Thymus (tissue), 11 donors: ENCODE measurements at regions not wholly inside any gene's neighbourhood (a gene's known extent, or its start where the extent isn't known, plus 50 kb on each side); places are given as distances from the start of the nearest gene placed in this dataset.
A peak's percentile ranks its signal among the peaks of the same experiment; 100 is the strongest.

ENCODE experiments used
- DNase-seq, 9 donors: peaks; one replicate each; pipeline ENCODE4 v3.0.0-alpha.2; 2013; ENCODE audit warnings: low spot score in 9 of 9, low read depth in 6 of 9, missing footprints in 1 of 9
- H3K27ac ChIP-seq, 2 donors: one replicate each; pipeline ENCODE4 v1.5.1; 2013; ENCODE audit warnings: control low read depth in 1 of 2, low read depth in 1 of 2, low read length in 1 of 2, mild to moderate bottlenecking in 1 of 2, moderate library complexity in 1 of 2
- H3K27me3 ChIP-seq, 2 donors: one replicate each; pipeline ENCODE4 v1.5.1; 2013; ENCODE audit warnings: low read length in 1 of 2; ENCODE audit not compliant: control insufficient read depth in 2 of 2, insufficient read depth in 1 of 2
- H3K36me3 ChIP-seq, 2 donors: one replicate each; pipeline ENCODE4 v1.5.1; 2013; ENCODE audit warnings: low read length in 1 of 2, mild to moderate bottlenecking in 1 of 2, moderate library complexity in 1 of 2; ENCODE audit not compliant: control insufficient read depth in 2 of 2, insufficient read depth in 2 of 2
- H3K4me1 ChIP-seq, 2 donors: one replicate each; pipeline ENCODE4 v1.5.1; 2013; ENCODE audit warnings: low read length in 2 of 2; ENCODE audit not compliant: control insufficient read depth in 2 of 2, insufficient read depth in 2 of 2
- H3K4me3 ChIP-seq, 2 donors: one replicate each; pipeline ENCODE4 v1.5.1; 2013; ENCODE audit warnings: low read length in 2 of 2, control low read depth in 1 of 2, mild to moderate bottlenecking in 1 of 2
- H3K9me3 ChIP-seq, 2 donors: one replicate each; pipeline ENCODE4 v1.5.1; 2013; ENCODE audit warnings: low read length in 1 of 2, mild to moderate bottlenecking in 1 of 2; ENCODE audit not compliant: control insufficient read depth in 2 of 2, insufficient read depth in 1 of 2
- WGBS: extraction: QIAGEN DNeasy Blood & Tissue Kit; methylation state at CpG from one replicate; pipeline ENCODE4 v1.1.7; 2013; 5-methylcytosine and 5-hydroxymethylcytosine counted together
- donor health status: healthy.

DNA sequence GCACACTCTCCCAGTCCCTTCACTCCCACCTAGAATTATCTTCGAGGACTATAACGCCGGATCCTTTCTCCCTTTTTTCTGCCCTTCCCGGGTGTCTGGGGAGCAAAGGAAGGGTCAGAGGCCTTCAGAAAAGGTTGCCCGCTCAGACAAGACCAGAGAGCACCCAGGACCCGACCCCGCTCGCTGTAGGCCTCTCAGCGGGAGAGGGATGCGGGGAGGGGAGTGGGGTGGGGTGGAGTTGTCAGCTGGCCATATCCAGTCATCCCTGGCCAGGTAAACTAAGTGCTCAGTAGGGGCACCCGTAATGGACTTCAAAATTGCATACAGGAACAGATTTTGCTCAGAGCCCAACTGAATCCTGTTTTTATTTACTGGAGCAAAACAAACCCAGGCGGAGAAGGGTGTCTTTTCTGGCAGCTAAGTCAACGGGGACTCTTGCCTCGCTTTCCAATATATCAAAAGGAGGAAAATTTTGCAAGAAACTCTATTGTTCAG lies 65.0 kb downstream of the NOL4 start:
- Histone ChIP-seq H3K4me3 (no peak overlapping the region), H3K27me3 (peaks cover 11 to 20% of the 10 kb centered on the region in 2 donors), H3K9me3 (no peaks in the 10 kb centered on the region), H3K4me1 (no peaks in the 10 kb centered on the region), H3K27ac (no peak overlapping the region), H3K36me3 (no peaks in the 10 kb centered on the region)
- WGBS = 50% methylated on average over 14 of the region's 14 CpGs
- no peak for DNase-seq

DNA sequence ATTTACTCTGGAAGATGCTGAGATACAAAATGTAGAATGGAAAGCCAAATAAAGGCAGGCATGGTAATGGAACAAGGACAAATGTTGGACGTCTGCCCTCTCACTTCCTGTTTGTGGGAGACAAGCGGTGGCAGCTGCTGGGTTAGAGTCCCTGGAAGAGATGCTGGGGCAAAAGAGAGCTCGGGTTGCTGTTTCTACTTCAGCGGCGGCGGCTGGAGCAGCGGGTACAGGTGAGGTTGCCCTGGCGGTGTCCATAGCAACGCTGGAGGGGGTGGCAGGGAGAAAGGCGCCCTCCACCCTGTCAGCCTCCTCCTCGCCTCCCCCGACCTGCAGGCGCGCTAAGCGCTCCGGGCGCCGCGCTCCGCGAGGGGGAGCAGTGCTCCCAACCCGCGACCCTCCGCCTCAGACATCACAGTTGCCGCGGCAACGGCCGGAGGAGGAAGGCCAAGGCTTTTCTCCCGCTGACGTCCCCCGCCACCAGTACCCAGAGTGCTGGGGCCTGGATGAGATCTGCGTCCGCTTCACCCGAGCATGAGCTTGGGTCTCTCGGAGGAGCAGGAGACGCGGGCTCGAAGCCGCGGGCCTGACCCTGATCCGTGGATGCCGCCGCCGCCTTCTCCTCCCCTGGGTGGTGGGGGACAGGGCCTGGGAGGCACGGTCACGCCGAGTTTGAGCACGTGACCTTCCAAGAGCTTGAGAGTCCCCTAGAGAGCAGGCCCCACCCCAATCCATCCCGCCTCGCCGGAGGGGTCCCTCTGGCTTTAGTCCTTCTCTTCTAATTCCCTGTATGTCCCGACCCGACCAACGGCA lies 65.6 kb downstream of the NOL4 start:
- Histone ChIP-seq H3K4me3 (no peak overlapping the region), H3K4me1 (no peaks in the 10 kb centered on the region), H3K27me3 (peaks cover 11 to 20% of the 10 kb centered on the region in 2 donors), H3K9me3 (no peaks in the 10 kb centered on the region), H3K27ac (no peak overlapping the region), H3K36me3 (no peaks in the 10 kb centered on the region)
- 5% methylated on average over 54 of the region's 54 CpGs for WGBS
- peak in 1 of 9 donors; percentile 1 for DNase-seq

DNA sequence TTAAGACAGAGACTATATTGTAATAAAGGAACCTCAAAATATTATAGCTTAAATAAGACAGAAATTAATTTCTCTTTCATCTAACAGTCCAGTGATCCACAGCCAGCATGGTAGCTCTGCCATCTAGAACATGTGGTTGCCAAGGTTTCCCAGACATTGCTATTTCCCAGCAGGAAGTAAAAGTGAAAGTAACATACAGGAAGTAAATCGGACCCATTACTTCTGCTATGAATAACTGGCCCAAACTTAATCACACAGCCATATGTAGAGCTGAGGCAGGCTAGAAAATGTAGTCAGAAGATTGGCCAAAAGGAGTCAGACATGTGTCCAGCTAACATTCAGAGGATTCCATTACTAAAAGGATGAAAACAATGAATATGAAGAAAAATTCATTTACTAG lies 71.0 kb downstream of the NOL4 start:
- H3K4me1 ChIP-seq = no peaks in the 10 kb centered on the region
- H3K27ac ChIP-seq = no peak overlapping the region
- peaks cover under 1 to 6% of the 10 kb centered on the region in 2 donors for H3K27me3 ChIP-seq
- H3K9me3 ChIP-seq = no peaks in the 10 kb centered on the region
- DNase-seq = no peak
- no peaks in the 10 kb centered on the region for H3K36me3 ChIP-seq
- 33% methylated on average over 1 of the region's 1 CpG for WGBS
- H3K4me3 ChIP-seq = no peak overlapping the region

DNA sequence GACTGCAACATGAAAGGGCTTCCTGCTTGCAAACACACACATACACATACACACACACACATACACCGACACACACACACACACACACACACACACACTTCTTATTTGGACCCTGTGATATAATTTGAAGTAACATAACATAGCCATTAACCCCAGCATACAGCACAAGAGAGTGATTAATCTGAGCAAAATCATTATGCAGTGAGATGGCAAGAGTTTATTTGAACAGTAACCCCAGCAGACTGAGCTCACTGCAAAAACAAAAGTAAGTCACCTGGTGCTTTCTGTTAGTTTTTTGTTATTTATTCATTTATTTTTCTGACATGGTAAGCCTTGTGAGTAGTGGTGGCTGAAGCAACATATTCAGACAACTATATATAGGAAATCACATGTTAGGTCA lies 93.7 kb downstream of the NOL4 start:
- Histone ChIP-seq H3K27me3 (no peaks in the 10 kb centered on the region), H3K27ac (no peak overlapping the region), H3K4me1 (no peaks in the 10 kb centered on the region), H3K36me3 (no peaks in the 10 kb centered on the region), H3K4me3 (no peak overlapping the region), H3K9me3 (no peaks in the 10 kb centered on the region)
- no peak for DNase-seq
- WGBS = 86% methylated on average over 1 of the region's 1 CpG

DNA sequence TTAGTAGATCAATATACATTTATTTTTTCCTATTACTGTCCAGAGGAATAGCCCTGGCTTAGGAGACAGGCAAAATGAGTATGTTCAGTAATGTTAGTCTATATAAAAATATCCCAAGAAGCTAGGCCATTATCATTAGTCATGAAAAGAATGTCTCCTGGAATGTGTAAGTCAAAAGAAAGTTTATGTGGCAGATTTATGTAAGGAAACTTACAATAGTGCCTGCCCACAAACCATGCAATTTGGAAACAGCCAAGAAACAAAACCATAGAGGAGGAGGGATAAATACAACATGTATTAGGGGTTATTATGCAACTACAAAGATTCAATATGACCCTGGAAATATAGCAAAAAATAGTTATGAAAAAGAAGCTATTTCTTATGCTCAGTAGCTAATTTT lies 96.3 kb downstream of the NOL4 start:
- Histone ChIP-seq H3K27ac (no peak overlapping the region), H3K4me3 (no peak overlapping the region), H3K36me3 (no peaks in the 10 kb centered on the region), H3K4me1 (no peaks in the 10 kb centered on the region), H3K9me3 (no peaks in the 10 kb centered on the region), H3K27me3 (no peaks in the 10 kb centered on the region)
- DNase-seq = no peak

DNA sequence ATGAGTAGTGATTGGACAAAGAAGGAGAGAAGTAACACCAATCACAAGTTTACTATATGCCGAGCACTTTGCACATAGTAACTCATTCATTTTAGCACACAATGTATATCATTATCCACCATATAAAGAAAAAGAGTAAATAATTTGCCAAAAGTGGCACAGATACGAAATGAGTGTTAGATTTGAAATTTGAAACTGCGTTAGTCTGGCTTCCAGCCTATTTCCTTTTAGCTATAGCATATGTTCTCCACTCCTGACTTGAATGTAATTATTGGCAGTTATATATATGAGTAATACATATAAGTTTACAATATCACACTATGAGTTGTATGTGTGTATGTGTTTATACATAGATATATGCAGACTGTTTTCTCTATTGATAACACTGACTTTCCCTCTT lies 98.6 kb downstream of the NOL4 start:
- Histone ChIP-seq H3K4me1 (no peaks in the 10 kb centered on the region), H3K4me3 (no peak overlapping the region), H3K27ac (no peak overlapping the region), H3K36me3 (no peaks in the 10 kb centered on the region), H3K27me3 (no peaks in the 10 kb centered on the region), H3K9me3 (no peaks in the 10 kb centered on the region)
- no peak for DNase-seq
- 93% methylated on average over 3 of the region's 3 CpGs for WGBS

DNA sequence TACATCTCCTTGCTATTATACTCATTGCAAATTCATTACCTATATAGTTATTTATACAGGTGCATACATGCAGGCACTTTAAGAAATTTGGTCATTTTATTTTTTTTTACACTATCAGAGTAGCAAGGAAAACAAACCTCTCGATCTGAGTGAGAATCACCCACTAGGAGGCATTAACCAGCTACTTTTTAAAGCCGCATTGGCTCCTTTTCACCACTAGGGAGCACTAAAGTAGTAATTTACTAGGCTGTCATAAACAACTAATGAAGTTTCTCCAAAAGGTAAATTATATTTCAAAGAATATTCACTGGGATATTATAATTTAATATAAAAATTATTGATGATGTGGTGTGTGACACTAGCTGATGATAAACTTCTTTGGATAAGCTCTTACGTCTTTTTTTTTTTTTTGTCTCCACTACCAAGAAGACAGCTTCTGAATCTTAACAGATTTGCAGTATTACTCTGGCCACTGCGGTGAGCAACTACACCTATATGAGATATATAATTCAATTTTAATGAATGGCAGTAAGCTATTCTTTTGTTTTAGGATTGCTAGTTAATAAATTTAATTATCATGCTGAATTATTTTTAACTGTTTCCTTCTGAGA lies 101.9 kb downstream of the NOL4 start:
- WGBS = 37% methylated on average over 4 of the region's 4 CpGs
- DNase-seq = peak in 4 of 9 donors; percentile 2 to 37 (median 10)
- Histone ChIP-seq H3K36me3 (no peaks in the 10 kb centered on the region), H3K9me3 (no peaks in the 10 kb centered on the region), H3K27me3 (no peaks in the 10 kb centered on the region), H3K4me3 (no peak overlapping the region), H3K4me1 (no peaks in the 10 kb centered on the region), H3K27ac (no peak overlapping the region)

DNA sequence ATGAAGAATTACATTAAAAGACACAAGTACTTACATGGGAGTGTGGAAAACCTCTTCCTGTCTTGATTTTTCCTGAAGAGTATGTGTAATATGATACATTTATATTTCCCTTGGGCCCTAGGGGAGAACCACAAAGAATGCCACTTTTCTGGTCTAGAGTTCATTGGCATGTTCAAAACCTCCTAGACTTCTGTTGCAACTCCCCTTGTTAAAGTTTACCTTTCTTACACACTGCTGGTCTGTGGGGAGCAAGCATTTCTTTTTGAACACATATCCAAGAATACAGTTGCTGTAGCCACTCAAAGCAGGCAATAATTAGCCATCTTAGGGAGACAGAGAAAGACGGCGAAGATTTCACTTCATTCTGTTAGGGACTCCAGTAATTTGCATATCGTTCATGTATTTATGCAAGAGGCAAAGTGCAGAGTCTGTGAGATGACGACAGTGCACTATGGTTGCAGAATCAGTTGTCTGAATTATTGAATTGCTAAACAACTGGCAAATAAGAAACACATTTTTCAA lies 103.5 kb downstream of the NOL4 start:
- H3K36me3 ChIP-seq = no peaks in the 10 kb centered on the region
- H3K27ac ChIP-seq = no peak overlapping the region
- DNase-seq = no peak
- H3K27me3 ChIP-seq = no peaks in the 10 kb centered on the region
- 62% methylated on average over 4 of the region's 4 CpGs for WGBS
- H3K9me3 ChIP-seq = no peaks in the 10 kb centered on the region
- no peak overlapping the region for H3K4me3 ChIP-seq
- H3K4me1 ChIP-seq = no peaks in the 10 kb centered on the region

DNA sequence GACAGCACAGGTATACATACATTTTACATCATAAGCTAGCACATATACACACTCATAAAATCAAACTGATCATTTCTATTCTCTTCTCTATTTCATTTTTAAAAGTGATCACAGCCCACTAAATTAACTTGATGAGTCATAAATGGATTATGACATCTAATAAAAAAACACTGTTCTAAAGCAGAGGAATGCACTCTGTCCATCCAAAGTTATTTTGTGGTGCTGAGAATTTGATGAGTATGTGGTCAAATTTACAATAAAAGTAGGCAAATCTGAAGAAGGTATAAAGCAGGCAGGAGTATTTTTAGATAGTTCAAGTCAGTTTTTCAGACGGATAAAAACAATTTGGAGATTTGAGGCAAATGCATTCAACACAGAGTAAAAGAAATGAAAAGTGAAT lies 104.4 kb downstream of the NOL4 start:
- Histone ChIP-seq H3K4me1 (no peaks in the 10 kb centered on the region), H3K36me3 (no peaks in the 10 kb centered on the region), H3K27ac (no peak overlapping the region), H3K27me3 (no peaks in the 10 kb centered on the region), H3K4me3 (no peak overlapping the region), H3K9me3 (no peaks in the 10 kb centered on the region)
- 89% methylated on average over 1 of the region's 1 CpG for WGBS
- DNase-seq = no peak
